Adrenal gland (tissue), 5 donors: ENCODE measurements at regions not wholly inside any gene's neighbourhood (a gene's known extent, or its start where the extent isn't known, plus 50 kb on each side); places are given as distances from the start of the nearest gene placed in this dataset.

Experiments
- POLR2A ChIP-seq, 2 donors: fragments of 450-650 bp; IDR thresholded peaks; one replicate each; pipeline ENCODE4 v1.6.1; 2017; ENCODE audit warnings: antibody characterized with exemption in 2 of 2, mild to moderate bottlenecking in 2 of 2, moderate library complexity in 1 of 2
- TF ChIP-seq, protein P1 (sequence below), 6 experiments: fragments of 450-650 bp in 4 of 6; fragments of 200-600 bp in 2 of 6; sonication (generic) in 1 of 6; IDR thresholded peaks; 1 replicate in 5 of 6; 2 replicates in 1 of 6; pipeline versions ENCODE4 v1.5.1 to v1.8.0; 2016 to 2021; ENCODE audit warnings: antibody characterized with exemption in 6 of 6, mild to moderate bottlenecking in 2 of 6, moderate library complexity in 1 of 6
- donor health status: DM: no; HTN: no; CAD: no.

DNA sequence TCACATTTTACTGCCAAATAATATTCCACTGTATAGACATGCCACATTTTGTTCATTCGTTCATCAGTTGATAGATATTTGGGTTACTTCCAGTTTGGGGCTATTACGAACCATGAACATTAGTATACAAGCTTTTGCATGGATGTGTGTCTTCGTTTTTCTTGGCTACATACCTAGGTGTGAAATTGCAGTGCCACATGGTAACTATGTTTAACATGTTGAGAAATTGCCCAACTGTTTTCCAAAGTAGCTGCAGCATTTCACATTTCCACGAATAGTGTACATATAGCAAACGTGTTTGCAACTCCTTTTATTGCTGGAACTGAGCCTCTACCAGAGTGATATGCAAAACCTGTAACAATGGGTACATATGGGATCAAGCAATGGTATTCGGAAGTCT is 221.5 kb downstream of the VEGFC start:
- TF ChIP-seq, protein P1, sequence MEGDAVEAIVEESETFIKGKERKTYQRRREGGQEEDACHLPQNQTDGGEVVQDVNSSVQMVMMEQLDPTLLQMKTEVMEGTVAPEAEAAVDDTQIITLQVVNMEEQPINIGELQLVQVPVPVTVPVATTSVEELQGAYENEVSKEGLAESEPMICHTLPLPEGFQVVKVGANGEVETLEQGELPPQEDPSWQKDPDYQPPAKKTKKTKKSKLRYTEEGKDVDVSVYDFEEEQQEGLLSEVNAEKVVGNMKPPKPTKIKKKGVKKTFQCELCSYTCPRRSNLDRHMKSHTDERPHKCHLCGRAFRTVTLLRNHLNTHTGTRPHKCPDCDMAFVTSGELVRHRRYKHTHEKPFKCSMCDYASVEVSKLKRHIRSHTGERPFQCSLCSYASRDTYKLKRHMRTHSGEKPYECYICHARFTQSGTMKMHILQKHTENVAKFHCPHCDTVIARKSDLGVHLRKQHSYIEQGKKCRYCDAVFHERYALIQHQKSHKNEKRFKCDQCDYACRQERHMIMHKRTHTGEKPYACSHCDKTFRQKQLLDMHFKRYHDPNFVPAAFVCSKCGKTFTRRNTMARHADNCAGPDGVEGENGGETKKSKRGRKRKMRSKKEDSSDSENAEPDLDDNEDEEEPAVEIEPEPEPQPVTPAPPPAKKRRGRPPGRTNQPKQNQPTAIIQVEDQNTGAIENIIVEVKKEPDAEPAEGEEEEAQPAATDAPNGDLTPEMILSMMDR (IDR thresholded peaks at IDR 0.05) = no peak
- TF ChIP-seq POLR2A (IDR thresholded peaks at IDR 0.05) = no peak
